ENCODE measurements at regions not wholly inside any gene's neighbourhood (a gene's known extent, or its start where the extent isn't known, plus 50 kb on each side); places are given as distances from the start of the nearest gene placed in this dataset.

GRCh38 chr6:81640891-81641290 lies 111.6 kb downstream of the TENT5A start:
- TF ChIP-seq CTCF (IDR thresholded peaks at IDR 0.05): no peak

- TF ChIP-seq CTCF (IDR thresholded peaks at IDR 0.05): no peak
Measured at GRCh38 chr6:81640126-81640525, 112.4 kb downstream of the TENT5A start.

GRCh38 chr6:81638366-81638765 lies 114.1 kb downstream of the TENT5A start:
- TF ChIP-seq CTCF (IDR thresholded peaks at IDR 0.05): no peak

- no peak for TF ChIP-seq CTCF (IDR thresholded peaks at IDR 0.05)
Measured at GRCh38 chr6:81636930-81637568, 115.4 kb downstream of the TENT5A start.

- no peak for TF ChIP-seq CTCF (IDR thresholded peaks at IDR 0.05)
Measured at GRCh38 chr6:81634155-81634880, 118.2 kb downstream of the TENT5A start.

GRCh38 chr6:81633391-81633790 lies 119.1 kb downstream of the TENT5A start:
- TF ChIP-seq CTCF (IDR thresholded peaks at IDR 0.05): no peak

GRCh38 chr6:81630719-81631118 lies 121.8 kb downstream of the TENT5A start:
- no peak for TF ChIP-seq CTCF (IDR thresholded peaks at IDR 0.05)
